DND-41 (cell line): ENCODE measurements at regions not wholly inside any gene's neighbourhood (a gene's known extent, or its start where the extent isn't known, plus 50 kb on each side); places are given as distances from the start of the nearest gene placed in this dataset.

Experiments used
- ATAC-seq: fragments of 200-7000 bp; cut with Tn5 transposase; 3 replicates; pipeline ENCODE4 v1.9.1; 2021; ENCODE audit warnings: low read depth; ENCODE audit not compliant: insufficient read depth
- DNase-seq: peaks from one replicate; pipeline ENCODE4 v3.0.0-alpha.2; 2020
- H2AFZ ChIP-seq: 2 replicates; pipeline ENCODE4 v1.6.0; 2012; ENCODE audit warnings: low read depth, low read length
- H3K27ac ChIP-seq: 2 replicates; pipeline ENCODE4 v1.5.1; 2012; ENCODE audit warnings: low read length, inconsistent platforms
- H3K27me3 ChIP-seq: fragments of 200-600 bp; sonication (generic); 2 replicates; pipeline ENCODE4 v1.6.0; 2012; ENCODE audit warnings: low read length, mild to moderate bottlenecking, inconsistent platforms; ENCODE audit not compliant: insufficient read depth, poor library complexity
- H3K36me3 ChIP-seq: 2 replicates; pipeline ENCODE4 v1.5.1; 2012; ENCODE audit warnings: low read length, inconsistent platforms; ENCODE audit not compliant: insufficient read depth
- H3K4me1 ChIP-seq: 2 replicates; pipeline ENCODE4 v1.5.1; 2012; ENCODE audit warnings: mild to moderate bottlenecking, low read length; ENCODE audit not compliant: insufficient read depth
- H3K4me2 ChIP-seq: 2 replicates; pipeline ENCODE4 v1.6.0; 2012; ENCODE audit warnings: mild to moderate bottlenecking, moderate library complexity, low read length, inconsistent platforms; ENCODE audit not compliant: insufficient read depth
- H3K4me3 ChIP-seq, 2 experiments: fragments of 200-600 bp in 1 of 2; shearing (Covaris generic) in 1 of 2; 2 replicates each; pipeline ENCODE4 v1.5.1; 2012 to 2016; ENCODE audit warnings: inconsistent platforms in 2 of 2, low read length in 2 of 2, mild to moderate bottlenecking in 2 of 2, low read depth in 1 of 2, moderate library complexity in 1 of 2
- H3K79me2 ChIP-seq: 2 replicates; pipeline ENCODE4 v1.6.0; 2012; ENCODE audit warnings: low read length, inconsistent platforms; ENCODE audit not compliant: insufficient read depth
- H3K9ac ChIP-seq: 2 replicates; pipeline ENCODE4 v1.6.0; 2012; ENCODE audit warnings: low read depth, mild to moderate bottlenecking, inconsistent platforms, low read length, moderate library complexity
- H3K9me3 ChIP-seq: 2 replicates; pipeline ENCODE4 v1.5.1; 2012; ENCODE audit warnings: low read length, moderate library complexity, mild to moderate bottlenecking, inconsistent platforms; ENCODE audit not compliant: insufficient read depth, severe bottlenecking
- H4K20me1 ChIP-seq: 2 replicates; pipeline ENCODE4 v1.6.0; 2012; ENCODE audit warnings: low read length; ENCODE audit not compliant: insufficient read depth
- CTCF ChIP-seq: IDR thresholded peaks from 2 replicates; pipeline ENCODE4 v1.5.1; 2012; ENCODE audit warnings: borderline replicate concordance, low read length, moderate library complexity, mild to moderate bottlenecking; ENCODE audit not compliant: poor library complexity, severe bottlenecking; ENCODE audit errors: extremely low read depth
- EZH2 ChIP-seq: IDR thresholded peaks from 3 replicates; pipeline ENCODE4 v1.6.1; 2012; ENCODE audit warnings: borderline replicate concordance, low read depth, mild to moderate bottlenecking, moderate library complexity, low read length, inconsistent platforms; ENCODE audit not compliant: severe bottlenecking

- DNase-seq, result no peak
- no peak for TF ChIP-seq CTCF
- no peak for TF ChIP-seq EZH2
- H3K9ac ChIP-seq, result no peak overlapping the region
- no peaks in the 10 kb centered on the region for H3K27me3 ChIP-seq
- H3K4me2 ChIP-seq, result no peak overlapping the region
- H3K79me2 ChIP-seq, result no peaks in the 10 kb centered on the region
- no peaks in the 10 kb centered on the region for H3K9me3 ChIP-seq
- no peaks in the 10 kb centered on the region for H3K36me3 ChIP-seq
- ATAC-seq, result no peak
- H3K27ac ChIP-seq, result no peak overlapping the region
- H3K4me1 ChIP-seq, result peaks cover 30% of the 10 kb centered on the region
- no peak overlapping the region for H2AFZ ChIP-seq
- no peak overlapping the region for H3K4me3 ChIP-seq
- no peaks in the 10 kb centered on the region for H4K20me1 ChIP-seq
Measured at GRCh38 chr7:109256762-109257560, 687.3 kb downstream of the DNAJB9 start.

- H3K79me2 ChIP-seq, result no peaks in the 10 kb centered on the region
- H3K36me3 ChIP-seq, result no peaks in the 10 kb centered on the region
- H3K4me3 ChIP-seq, result no peak overlapping the region
- H3K4me2 ChIP-seq, result peak overlapping the region; percentile 46
- no peaks in the 10 kb centered on the region for H3K27me3 ChIP-seq
- TF ChIP-seq EZH2 (no peak), CTCF (no peak)
- H4K20me1 ChIP-seq, result no peaks in the 10 kb centered on the region
- ATAC-seq, result peak; percentile 93
- H3K4me1 ChIP-seq, result peaks cover 30% of the 10 kb centered on the region
- peak overlapping the region; percentile 37 for H3K9ac ChIP-seq
- no peak for DNase-seq
- peak overlapping the region; percentile 79 for H3K27ac ChIP-seq
- peak overlapping the region; percentile 50 for H2AFZ ChIP-seq
- no peaks in the 10 kb centered on the region for H3K9me3 ChIP-seq
Measured at GRCh38 chr7:109259151-109259550, 689.5 kb downstream of the DNAJB9 start.

- Histone ChIP-seq H3K9me3 (no peaks in the 10 kb centered on the region), H3K4me1 (peaks cover 30% of the 10 kb centered on the region), H3K79me2 (no peaks in the 10 kb centered on the region), H3K4me3 (no peak overlapping the region), H3K36me3 (no peaks in the 10 kb centered on the region), H4K20me1 (no peaks in the 10 kb centered on the region), H3K9ac (no peak overlapping the region), H3K4me2 (no peak overlapping the region), H3K27ac (no peak overlapping the region), H2AFZ (no peak overlapping the region), H3K27me3 (no peaks in the 10 kb centered on the region)
- ATAC-seq, result no peak
- TF ChIP-seq CTCF, result no peak
- TF ChIP-seq EZH2, result no peak
- no peak for DNase-seq
Measured at GRCh38 chr7:109261781-109262180, 692.1 kb downstream of the DNAJB9 start.

- DNase-seq (no peak), ATAC-seq (no peak)
- no peak overlapping the region for H3K9ac ChIP-seq
Measured at GRCh38 chr7:109266610-109267009, 696.9 kb downstream of the DNAJB9 start.

More at GRCh38 chr7:109266610-109267009, 696.9 kb downstream of the DNAJB9 start:
- Histone ChIP-seq H3K36me3 (no peaks in the 10 kb centered on the region), H3K4me3 (no peak overlapping the region), H2AFZ (no peak overlapping the region), H3K9me3 (peaks cover 2% of the 10 kb centered on the region), H3K4me1 (peaks cover 1% of the 10 kb centered on the region; the same call in 1 of the 2 replicates), H3K27me3 (no peaks in the 10 kb centered on the region), H3K79me2 (no peaks in the 10 kb centered on the region), H4K20me1 (no peaks in the 10 kb centered on the region), H3K27ac (no peak overlapping the region), H3K4me2 (no peak overlapping the region)
- no peak for TF ChIP-seq EZH2
- TF ChIP-seq CTCF, result no peak
